ENCODE measurements at regions not wholly inside any gene's neighbourhood (a gene's known extent, or its start where the extent isn't known, plus 50 kb on each side); places are given as distances from the start of the nearest gene placed in this dataset.
A peak's percentile ranks its signal among the peaks of the same experiment; 100 is the strongest.

- FAIRE-seq (no peak), ATAC-seq (no peak), DNase-seq (ENCODE audit: extremely low read depth in 1 of 4, low spot score in 3 of 4) (peak in 1 of 4 experiments; percentile 1)
- no TSS peak for BruUV-seq (replicated peaks)
- intact Hi-C loops (cut with micrococcal nuclease) (no loop called here), in situ Hi-C loops (cut with MboI) (no loop called here)
- POLR2A ChIA-PET = no interaction called here
- Histone ChIP-seq H3K9me3 (replicated peaks; ENCODE audit: control insufficient read depth, insufficient read depth, low read depth, low read length) (no peaks in the 10 kb centered on the region), H3K36me3 (ENCODE audit: control insufficient read depth, insufficient read depth, low read length) (no peaks in the 10 kb centered on the region), H3K9me1 (ENCODE audit: control insufficient read depth, insufficient read depth, low read length) (no peaks in the 10 kb centered on the region), H3K4me3 (no peak overlapping the region), H3K4me2 (ENCODE audit: insufficient read depth, low read length) (no peak overlapping the region), H3K9ac (ENCODE audit: insufficient read depth in 1 of 2, low read depth in 2 of 2, low read length in 2 of 2) (no peak overlapping the region), H4K20me1 (replicated peaks; ENCODE audit: control insufficient read depth, insufficient read depth, low read length) (no peaks in the 10 kb centered on the region), H3K27ac (ENCODE audit: extremely low read depth, low read depth, low read length) (no peak overlapping the region), H2AFZ (ENCODE audit: low read depth, low read length) (no peak overlapping the region), H3K4me1 (replicated peaks in 1 of 2; ENCODE audit: control insufficient read depth in 2 of 2, insufficient read depth in 2 of 2, low read length in 2 of 2) (no peaks in the 10 kb centered on the region), H3K27me3 (ENCODE audit: control insufficient read depth in 2 of 2, insufficient read depth in 2 of 2, low read length in 2 of 2) (no peaks in the 10 kb centered on the region), H3K79me2 (ENCODE audit: control insufficient read depth, insufficient read depth, low read length) (no peaks in the 10 kb centered on the region)
- TF ChIP-seq MTA2 (IDR thresholded peaks at IDR 0.05; ENCODE audit: low read depth) = no peak
- TF ChIP-seq CEBPZ (IDR thresholded peaks at IDR 0.05; ENCODE audit: borderline replicate concordance, low read depth, low read length) = no peak
- 0% methylated on average over 8 of the region's 8 CpGs for WGBS (ENCODE audit: insufficient coverage, low coverage, missing lambda C conversion rate)
- CTCF ChIA-PET (ENCODE audit: low intra/inter-chr PET ratio) = no interaction called here
These were observed 196.8 kb upstream of the HSF2 start for GRCh38 chr6:122202576-122203137.

GRCh38 chr6:122207061-122207460 lies 192.4 kb upstream of the HSF2 start:
- Histone ChIP-seq H3K4me1 (replicated peaks in 1 of 2; ENCODE audit: control insufficient read depth in 2 of 2, insufficient read depth in 2 of 2, low read length in 2 of 2) (no peaks in the 10 kb centered on the region), H3K36me3 (ENCODE audit: control insufficient read depth, insufficient read depth, low read length) (no peaks in the 10 kb centered on the region), H3K4me3 (no peak overlapping the region), H3K27me3 (ENCODE audit: control insufficient read depth in 2 of 2, insufficient read depth in 2 of 2, low read length in 2 of 2) (no peaks in the 10 kb centered on the region), H3K9ac (ENCODE audit: insufficient read depth in 1 of 2, low read depth in 2 of 2, low read length in 2 of 2) (no peak overlapping the region), H3K4me2 (ENCODE audit: insufficient read depth, low read length) (no peak overlapping the region), H3K79me2 (ENCODE audit: control insufficient read depth, insufficient read depth, low read length) (no peaks in the 10 kb centered on the region), H3K27ac (ENCODE audit: extremely low read depth, low read depth, low read length) (no peak overlapping the region), H3K9me3 (replicated peaks; ENCODE audit: control insufficient read depth, insufficient read depth, low read depth, low read length) (no peaks in the 10 kb centered on the region), H2AFZ (ENCODE audit: low read depth, low read length) (no peak overlapping the region), H3K9me1 (ENCODE audit: control insufficient read depth, insufficient read depth, low read length) (no peaks in the 10 kb centered on the region), H4K20me1 (replicated peaks; ENCODE audit: control insufficient read depth, insufficient read depth, low read length) (no peaks in the 10 kb centered on the region)
- FAIRE-seq (no peak), DNase-seq (ENCODE audit: extremely low read depth in 1 of 4, low spot score in 3 of 4) (no peak), ATAC-seq (no peak)
- no peak for TF ChIP-seq PRDM10 (IDR thresholded peaks at IDR 0.05; ENCODE audit: partially characterized antibody)
- no peak for TF ChIP-seq ZNF695 (CRISPR knock-in tag; IDR thresholded peaks at IDR 0.05)
- TF ChIP-seq NCOA6 (IDR thresholded peaks at IDR 0.05) = no peak
- no peak for TF ChIP-seq RAD51 (IDR thresholded peaks at IDR 0.05; ENCODE audit: borderline replicate concordance, low read depth)
- TF ChIP-seq KDM5B (IDR thresholded peaks at IDR 0.05; ENCODE audit: insufficient replicate concordance, low read depth, low read length) = no peak
- TF ChIP-seq ZFX (CRISPR knock-in tag; IDR thresholded peaks at IDR 0.05) = no peak
- no peak for TF ChIP-seq KLF10 (CRISPR knock-in tag; IDR thresholded peaks at IDR 0.05)
- TF ChIP-seq SRSF7 (optimal IDR thresholded peaks at IDR 0.05; ENCODE audit: low read depth, low read length) = no peak
- in situ Hi-C loops (cut with MboI) = no loop called here
- no TSS peak for BruUV-seq (replicated peaks)
- ChIA-PET CTCF (ENCODE audit: low intra/inter-chr PET ratio) (no interaction called here), POLR2A (no interaction called here)
- WGBS (ENCODE audit: insufficient coverage, low coverage, missing lambda C conversion rate) = 0% methylated on average over 2 of the region's 2 CpGs
- intact Hi-C loops (cut with micrococcal nuclease) = no loop called here

Measured in K562 (cell line).